GM23338 (cell line): ENCODE measurements at regions not wholly inside any gene's neighbourhood (a gene's known extent, or its start where the extent isn't known, plus 50 kb on each side); places are given as distances from the start of the nearest gene placed in this dataset.

Experiments used
- ATAC-seq: fragments of 200-7000 bp; cut with Tn5 transposase; 3 replicates; pipeline ENCODE4 v1.9.1; 2020
- DNase-seq: peaks from one replicate; pipeline ENCODE4 v3.0.0-alpha.2; 2015; ENCODE audit warnings: low spot score
- H2AFZ ChIP-seq: fragments of 200-600 bp; sonication (generic); 2 replicates; pipeline ENCODE4 v1.8.0; 2016; ENCODE audit warnings: antibody characterized with exemption, mild to moderate bottlenecking, moderate library complexity
- H3F3A ChIP-seq: fragments of 200-600 bp; sonication (generic); replicated peaks from 2 replicates; pipeline ENCODE4 v1.8.0; 2017; ENCODE audit warnings: antibody characterized with exemption, mixed run types, low read depth
- H3K27ac ChIP-seq: fragments of 200-600 bp; sonication (generic); 2 replicates; pipeline ENCODE4 v1.6.1; 2016; ENCODE audit warnings: low read depth
- H3K27me3 ChIP-seq: fragments of 200-600 bp; sonication (generic); 2 replicates; pipeline ENCODE4 v1.8.0; 2016; ENCODE audit warnings: mild to moderate bottlenecking, mixed run types, moderate library complexity; ENCODE audit not compliant: insufficient read depth
- H3K36me3 ChIP-seq: fragments of 200-600 bp; sonication (generic); 2 replicates; pipeline ENCODE4 v1.8.0; 2016; ENCODE audit warnings: mild to moderate bottlenecking; ENCODE audit not compliant: insufficient read depth
- H3K4me1 ChIP-seq: fragments of 200-600 bp; sonication (generic); 2 replicates; pipeline ENCODE4 v1.8.0; 2016; ENCODE audit warnings: mild to moderate bottlenecking, moderate library complexity; ENCODE audit not compliant: insufficient read depth
- H3K4me2 ChIP-seq: fragments of 200-600 bp; sonication (generic); 2 replicates; pipeline ENCODE4 v1.7.1; 2017; ENCODE audit warnings: mixed run types
- H3K4me3 ChIP-seq: fragments of 200-600 bp; sonication (generic); 2 replicates; pipeline ENCODE4 v1.6.1; 2016; ENCODE audit warnings: mixed run types
- H3K79me2 ChIP-seq: fragments of 200-600 bp; sonication (generic); replicated peaks from 2 replicates; pipeline ENCODE4 v1.8.0; 2017; ENCODE audit warnings: mild to moderate bottlenecking; ENCODE audit not compliant: insufficient read depth
- H3K9me2 ChIP-seq: fragments of 200-600 bp; sonication (generic); 2 replicates; pipeline ENCODE4 v1.8.0; 2017; ENCODE audit not compliant: insufficient read depth
- H4K20me1 ChIP-seq: fragments of 200-600 bp; sonication (generic); replicated peaks from 2 replicates; pipeline ENCODE4 v1.8.0; 2017; ENCODE audit warnings: mild to moderate bottlenecking; ENCODE audit not compliant: insufficient read depth
- H3K27ac Mint-ChIP-seq: 2 replicates; pipeline ENCODE4 v1.8.0; 2020; ENCODE audit warnings: inconsistent platforms, mild to moderate bottlenecking, moderate library complexity, mixed read lengths
- H3K27me3 Mint-ChIP-seq: 3 replicates; pipeline ENCODE4 v1.8.0; 2022; ENCODE audit warnings: low read depth, mild to moderate bottlenecking, moderate library complexity, mixed read lengths, inconsistent platforms; ENCODE audit not compliant: insufficient read depth, poor library complexity
- H3K36me3 Mint-ChIP-seq: 3 replicates; pipeline ENCODE4 v1.8.0; 2021; ENCODE audit warnings: low read depth, mild to moderate bottlenecking, inconsistent platforms, moderate library complexity, mixed read lengths
- H3K4me1 Mint-ChIP-seq: 3 replicates; pipeline ENCODE4 v1.8.0; 2020; ENCODE audit warnings: mild to moderate bottlenecking, inconsistent platforms, mixed read lengths
- H3K4me3 Mint-ChIP-seq: 3 replicates; pipeline ENCODE4 v1.8.0; 2021; ENCODE audit warnings: moderate library complexity, mild to moderate bottlenecking, inconsistent platforms, mixed read lengths
- H3K9me3 Mint-ChIP-seq: 3 replicates; pipeline ENCODE4 v1.8.0; 2020; ENCODE audit warnings: moderate library complexity, mild to moderate bottlenecking, inconsistent platforms, mixed read lengths
- CREB1 ChIP-seq: fragments of 250-450 bp; sonication (Bioruptor Pico); IDR thresholded peaks from 2 replicates; pipeline ENCODE4 v1.5.0; 2020; ENCODE audit warnings: low read depth, mild to moderate bottlenecking, moderate library complexity
- CTCF ChIP-seq, 2 experiments: fragments of 200-600 bp in 1 of 2; sonication (generic) in 1 of 2; conservative IDR thresholded peaks; 2 replicates each; pipeline versions ENCODE4 v1.5.1 to v1.6.1; 2016 to 2017; ENCODE audit warnings: antibody characterized with exemption in 2 of 2, low read depth in 2 of 2, mild to moderate bottlenecking in 2 of 2, moderate library complexity in 1 of 2
- ETS1 ChIP-seq: IDR thresholded peaks from 2 replicates; pipeline ENCODE4 v1.6.1; 2016; ENCODE audit warnings: antibody characterized with exemption
- EZH2 ChIP-seq: fragments of 200-600 bp; sonication (generic); IDR thresholded peaks from one replicate; pipeline ENCODE4 v1.8.0; 2017; ENCODE audit warnings: antibody characterized with exemption, mild to moderate bottlenecking, low read depth; ENCODE audit not compliant: unreplicated experiment
- EZH2phosphoT487 ChIP-seq: fragments of 200-600 bp; sonication (generic); IDR thresholded peaks from one replicate; pipeline ENCODE4 v1.8.1; 2018; ENCODE audit warnings: antibody characterized with exemption; ENCODE audit not compliant: unreplicated experiment
- JUNB ChIP-seq: IDR thresholded peaks from one replicate; pipeline ENCODE4 v1.6.1; 2016; ENCODE audit warnings: antibody characterized with exemption; ENCODE audit not compliant: unreplicated experiment
- NANOG ChIP-seq: IDR thresholded peaks from 2 replicates; pipeline ENCODE4 v1.6.1; 2016; ENCODE audit warnings: antibody characterized with exemption, borderline replicate concordance
- POLR2AphosphoS5 ChIP-seq: IDR thresholded peaks from 2 replicates; pipeline ENCODE4 v1.6.1; 2016; ENCODE audit warnings: antibody characterized with exemption, low read depth
- REST ChIP-seq: IDR thresholded peaks from one replicate; pipeline ENCODE4 v1.6.1; 2018; ENCODE audit warnings: antibody characterized with exemption; ENCODE audit not compliant: unreplicated experiment
- STAT1 ChIP-seq: IDR thresholded peaks from one replicate; pipeline ENCODE4 v1.6.1; 2016; ENCODE audit warnings: antibody characterized with exemption; ENCODE audit not compliant: unreplicated experiment
- TF ChIP-seq, protein P1 (sequence below): fragments of 250-450 bp; sonication (Bioruptor Pico); IDR thresholded peaks from 2 replicates; pipeline ENCODE4 v1.5.0; 2020; ENCODE audit warnings: mild to moderate bottlenecking, moderate library complexity

GRCh38 chr4:163620738-163621137 lies 126.2 kb downstream of the TMA16 start:
- DNase-seq: no peak
- Histone ChIP-seq H3K79me2 (no peaks in the 10 kb centered on the region), H4K20me1 (no peaks in the 10 kb centered on the region), H3K4me2 (no peak overlapping the region), H3K27me3 (no peaks in the 10 kb centered on the region), H3K27ac (no peak overlapping the region), H3K4me1 (no peaks in the 10 kb centered on the region), H3K4me3 (no peak overlapping the region), H2AFZ (no peak overlapping the region), H3K9me2 (peaks cover 7% of the 10 kb centered on the region; the same call in 1 of the 2 replicates), H3F3A (no peaks in the 10 kb centered on the region), H3K36me3 (no peaks in the 10 kb centered on the region)
- H3K27me3 Mint-ChIP-seq: no peaks in the 10 kb centered on the region
- H3K36me3 Mint-ChIP-seq: no peaks in the 10 kb centered on the region
- H3K4me3 Mint-ChIP-seq: no peak overlapping the region
- H3K4me1 Mint-ChIP-seq: no peaks in the 10 kb centered on the region; the same call in 2 of the 3 replicates
- no peak overlapping the region for H3K27ac Mint-ChIP-seq
- no peaks in the 10 kb centered on the region for H3K9me3 Mint-ChIP-seq
- no peak for ATAC-seq
- no peak for TF ChIP-seq STAT1
- TF ChIP-seq NANOG: no peak
- TF ChIP-seq POLR2AphosphoS5: no peak
- TF ChIP-seq EZH2phosphoT487: no peak
- TF ChIP-seq JUNB: no peak
- TF ChIP-seq EZH2: no peak
- no peak for TF ChIP-seq CTCF (conservative IDR thresholded peaks at IDR 0.05; ENCODE audit: low read depth in 2 of 2)
- no peak for TF ChIP-seq CREB1 (CRISPR knock-in tag)
- TF ChIP-seq ETS1: no peak
- TF ChIP-seq, protein P1, sequence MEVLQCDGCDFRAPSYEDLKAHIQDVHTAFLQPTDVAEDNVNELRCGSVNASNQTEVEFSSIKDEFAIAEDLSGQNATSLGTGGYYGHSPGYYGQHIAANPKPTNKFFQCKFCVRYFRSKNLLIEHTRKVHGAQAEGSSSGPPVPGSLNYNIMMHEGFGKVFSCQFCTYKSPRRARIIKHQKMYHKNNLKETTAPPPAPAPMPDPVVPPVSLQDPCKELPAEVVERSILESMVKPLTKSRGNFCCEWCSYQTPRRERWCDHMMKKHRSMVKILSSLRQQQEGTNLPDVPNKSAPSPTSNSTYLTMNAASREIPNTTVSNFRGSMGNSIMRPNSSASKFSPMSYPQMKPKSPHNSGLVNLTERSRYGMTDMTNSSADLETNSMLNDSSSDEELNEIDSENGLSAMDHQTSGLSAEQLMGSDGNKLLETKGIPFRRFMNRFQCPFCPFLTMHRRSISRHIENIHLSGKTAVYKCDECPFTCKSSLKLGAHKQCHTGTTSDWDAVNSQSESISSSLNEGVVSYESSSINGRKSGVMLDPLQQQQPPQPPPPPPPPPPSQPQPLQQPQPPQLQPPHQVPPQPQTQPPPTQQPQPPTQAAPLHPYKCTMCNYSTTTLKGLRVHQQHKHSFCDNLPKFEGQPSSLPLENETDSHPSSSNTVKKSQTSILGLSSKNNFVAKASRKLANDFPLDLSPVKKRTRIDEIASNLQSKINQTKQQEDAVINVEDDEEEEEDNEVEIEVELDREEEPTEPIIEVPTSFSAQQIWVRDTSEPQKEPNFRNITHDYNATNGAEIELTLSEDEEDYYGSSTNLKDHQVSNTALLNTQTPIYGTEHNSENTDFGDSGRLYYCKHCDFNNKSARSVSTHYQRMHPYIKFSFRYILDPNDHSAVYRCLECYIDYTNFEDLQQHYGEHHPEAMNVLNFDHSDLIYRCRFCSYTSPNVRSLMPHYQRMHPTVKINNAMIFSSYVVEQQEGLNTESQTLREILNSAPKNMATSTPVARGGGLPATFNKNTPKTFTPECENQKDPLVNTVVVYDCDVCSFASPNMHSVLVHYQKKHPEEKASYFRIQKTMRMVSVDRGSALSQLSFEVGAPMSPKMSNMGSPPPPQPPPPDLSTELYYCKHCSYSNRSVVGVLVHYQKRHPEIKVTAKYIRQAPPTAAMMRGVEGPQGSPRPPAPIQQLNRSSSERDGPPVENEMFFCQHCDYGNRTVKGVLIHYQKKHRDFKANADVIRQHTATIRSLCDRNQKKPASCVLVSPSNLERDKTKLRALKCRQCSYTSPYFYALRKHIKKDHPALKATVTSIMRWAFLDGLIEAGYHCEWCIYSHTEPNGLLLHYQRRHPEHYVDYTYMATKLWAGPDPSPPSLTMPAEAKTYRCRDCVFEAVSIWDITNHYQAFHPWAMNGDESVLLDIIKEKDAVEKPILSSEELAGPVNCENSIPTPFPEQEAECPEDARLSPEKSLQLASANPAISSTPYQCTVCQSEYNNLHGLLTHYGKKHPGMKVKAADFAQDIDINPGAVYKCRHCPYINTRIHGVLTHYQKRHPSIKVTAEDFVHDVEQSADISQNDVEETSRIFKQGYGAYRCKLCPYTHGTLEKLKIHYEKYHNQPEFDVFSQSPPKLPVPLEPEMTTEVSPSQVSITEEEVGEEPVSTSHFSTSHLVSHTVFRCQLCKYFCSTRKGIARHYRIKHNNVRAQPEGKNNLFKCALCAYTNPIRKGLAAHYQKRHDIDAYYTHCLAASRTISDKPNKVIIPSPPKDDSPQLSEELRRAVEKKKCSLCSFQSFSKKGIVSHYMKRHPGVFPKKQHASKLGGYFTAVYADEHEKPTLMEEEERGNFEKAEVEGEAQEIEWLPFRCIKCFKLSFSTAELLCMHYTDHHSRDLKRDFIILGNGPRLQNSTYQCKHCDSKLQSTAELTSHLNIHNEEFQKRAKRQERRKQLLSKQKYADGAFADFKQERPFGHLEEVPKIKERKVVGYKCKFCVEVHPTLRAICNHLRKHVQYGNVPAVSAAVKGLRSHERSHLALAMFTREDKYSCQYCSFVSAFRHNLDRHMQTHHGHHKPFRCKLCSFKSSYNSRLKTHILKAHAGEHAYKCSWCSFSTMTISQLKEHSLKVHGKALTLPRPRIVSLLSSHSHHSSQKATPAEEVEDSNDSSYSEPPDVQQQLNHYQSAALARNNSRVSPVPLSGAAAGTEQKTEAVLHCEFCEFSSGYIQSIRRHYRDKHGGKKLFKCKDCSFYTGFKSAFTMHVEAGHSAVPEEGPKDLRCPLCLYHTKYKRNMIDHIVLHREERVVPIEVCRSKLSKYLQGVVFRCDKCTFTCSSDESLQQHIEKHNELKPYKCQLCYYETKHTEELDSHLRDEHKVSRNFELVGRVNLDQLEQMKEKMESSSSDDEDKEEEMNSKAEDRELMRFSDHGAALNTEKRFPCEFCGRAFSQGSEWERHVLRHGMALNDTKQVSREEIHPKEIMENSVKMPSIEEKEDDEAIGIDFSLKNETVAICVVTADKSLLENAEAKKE (CRISPR knock-in tag): no peak
- no peak for TF ChIP-seq REST
